HL-60 (cell line): ENCODE measurements at regions not wholly inside any gene's neighbourhood (a gene's known extent, or its start where the extent isn't known, plus 50 kb on each side); places are given as distances from the start of the nearest gene placed in this dataset.

Experiments
- DNase-seq, 2 experiments: peaks; one replicate each; pipeline ENCODE4 v3.0.0-alpha.2; 2010 to 2020; ENCODE audit warnings: low read depth in 1 of 2, low spot score in 1 of 2
- H3K27ac ChIP-seq: fragments of 250-450 bp; sonication (Bioruptor Pico); replicated peaks from 2 replicates; pipeline ENCODE4 v1.5.1; 2020; ENCODE audit warnings: mild to moderate bottlenecking, moderate library complexity
- H3K27me3 ChIP-seq: fragments of 250-450 bp; sonication (Bioruptor Pico); 2 replicates; pipeline ENCODE4 v1.5.1; 2021; ENCODE audit warnings: mild to moderate bottlenecking, moderate library complexity; ENCODE audit not compliant: insufficient read depth, poor library complexity, severe bottlenecking
- H3K4me3 ChIP-seq: replicated peaks from 2 replicates; pipeline ENCODE4 v1.5.1; 2011; ENCODE audit warnings: mild to moderate bottlenecking, control low read depth, low read length; ENCODE audit not compliant: insufficient read depth
- CTCF ChIP-seq: IDR thresholded peaks from one replicate; pipeline ENCODE4 v1.5.1; 2011; ENCODE audit warnings: low read length, control low read depth, inconsistent platforms; ENCODE audit not compliant: insufficient read depth
- GABPA ChIP-seq: IDR thresholded peaks from 2 replicates; pipeline ENCODE4 v1.6.1; 2012; ENCODE audit warnings: low read depth
- POLR2AphosphoS5 ChIP-seq: IDR thresholded peaks from 2 replicates; pipeline ENCODE4 v1.6.1; 2012; ENCODE audit warnings: low read depth
- REST ChIP-seq: IDR thresholded peaks from 2 replicates; pipeline ENCODE4 v1.6.1; 2012; ENCODE audit warnings: low read depth; ENCODE audit not compliant: insufficient replicate concordance
- SPI1 ChIP-seq: IDR thresholded peaks from 2 replicates; pipeline ENCODE4 v1.6.1; 2012; ENCODE audit warnings: low read depth, mild to moderate bottlenecking, borderline replicate concordance

GRCh38 chr2:187719510-187719909 lies 165.3 kb upstream of the TFPI start:
- H3K27me3 ChIP-seq: no peaks in the 10 kb centered on the region
- H3K27ac ChIP-seq: no peak overlapping the region
- no peak overlapping the region for H3K4me3 ChIP-seq
- no peak for TF ChIP-seq CTCF
- no peak for TF ChIP-seq GABPA
- no peak for TF ChIP-seq POLR2AphosphoS5
- TF ChIP-seq REST: no peak
- TF ChIP-seq SPI1: no peak
- DNase-seq: no peak

GRCh38 chr2:187748958-187749357 lies 194.7 kb upstream of the TFPI start:
- DNase-seq: no peak
- TF ChIP-seq REST (no peak), SPI1 (no peak), CTCF (no peak), GABPA (no peak), POLR2AphosphoS5 (no peak)
- H3K27ac ChIP-seq: no peak overlapping the region
- H3K4me3 ChIP-seq: no peak overlapping the region
- no peaks in the 10 kb centered on the region for H3K27me3 ChIP-seq

- Histone ChIP-seq H3K4me3 (no peak overlapping the region), H3K27me3 (no peaks in the 10 kb centered on the region), H3K27ac (no peak overlapping the region)
- DNase-seq: no peak
- TF ChIP-seq POLR2AphosphoS5 (no peak), CTCF (no peak), GABPA (no peak), SPI1 (no peak), REST (no peak)
Observed at GRCh38 chr2:187749804-187750431, 195.7 kb upstream of the TFPI start.
